NCI-H1105 treated with DMSO at 0.1 percent for 48 hours (cell line): ENCODE measurements at regions not wholly inside any gene's neighbourhood (a gene's known extent, or its start where the extent isn't known, plus 50 kb on each side); places are given as distances from the start of the nearest gene placed in this dataset.
"Not testable (repeated sequence)": the region's sequence is repeated elsewhere in the genome, so short reads cannot be mapped to it uniquely, and the experiment has no call there.

Experiments used
- DNase-seq: peaks from one replicate; lab custom pipeline; 2025; lab: John Stamatoyannopoulos, UW

- DNase-seq = no peak
These were observed 479.4 kb upstream of the CBLB start for GRCh38 chr3:106348139-106348690.

DNA sequence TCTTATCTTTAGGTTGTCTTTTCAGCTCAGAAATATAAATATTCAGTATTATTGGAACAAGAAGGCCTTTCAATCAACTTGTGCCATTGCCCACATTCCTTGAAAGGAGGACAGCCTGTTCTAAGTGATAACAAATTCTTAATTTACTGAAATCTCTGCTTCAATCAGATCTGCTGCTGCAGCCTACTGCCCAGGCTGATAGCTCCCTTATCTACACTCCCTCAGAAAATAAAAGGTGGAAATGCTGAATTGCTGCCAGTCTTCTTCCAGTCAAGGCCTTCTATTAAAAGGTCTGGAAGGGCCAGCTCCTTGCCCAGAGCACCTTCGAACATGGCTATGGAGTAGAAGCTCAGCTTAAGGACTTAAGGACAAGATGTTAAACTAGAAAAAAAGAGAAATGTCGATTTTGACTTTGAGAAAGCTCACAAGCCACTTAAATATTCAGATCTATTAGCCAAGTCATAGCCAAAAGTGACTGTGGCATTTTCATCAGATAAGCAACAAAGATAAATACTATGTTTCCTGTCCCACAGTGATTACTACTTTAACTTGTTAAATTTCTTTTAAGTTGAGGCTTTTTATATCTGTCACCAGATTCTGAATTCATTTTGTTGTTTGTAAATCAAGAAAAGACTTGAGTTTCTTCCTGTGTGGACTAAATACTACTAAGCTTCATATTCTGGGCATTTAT lies 480.5 kb upstream of the CBLB start:
- no peak for DNase-seq

DNA sequence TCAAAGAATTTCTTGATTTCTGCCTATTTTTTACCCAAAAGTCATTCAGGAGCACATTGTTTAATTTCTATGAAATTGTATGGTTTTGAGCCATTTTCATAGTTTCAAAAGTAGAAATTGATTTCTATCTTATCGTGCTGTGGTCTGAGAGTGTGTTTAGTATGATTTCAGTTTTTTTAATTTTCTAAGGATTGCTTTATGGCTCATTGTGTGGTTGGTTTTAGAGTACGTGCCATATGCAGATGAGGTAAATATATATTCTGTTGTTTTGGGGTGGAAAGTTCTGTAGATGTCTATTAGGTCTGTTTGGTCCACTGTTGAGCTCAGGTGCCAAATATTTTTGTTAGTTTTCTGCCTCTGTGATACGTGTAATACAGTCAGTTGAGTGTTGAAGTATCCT lies 487.1 kb upstream of the CBLB start:
- DNase-seq = no peak

DNA sequence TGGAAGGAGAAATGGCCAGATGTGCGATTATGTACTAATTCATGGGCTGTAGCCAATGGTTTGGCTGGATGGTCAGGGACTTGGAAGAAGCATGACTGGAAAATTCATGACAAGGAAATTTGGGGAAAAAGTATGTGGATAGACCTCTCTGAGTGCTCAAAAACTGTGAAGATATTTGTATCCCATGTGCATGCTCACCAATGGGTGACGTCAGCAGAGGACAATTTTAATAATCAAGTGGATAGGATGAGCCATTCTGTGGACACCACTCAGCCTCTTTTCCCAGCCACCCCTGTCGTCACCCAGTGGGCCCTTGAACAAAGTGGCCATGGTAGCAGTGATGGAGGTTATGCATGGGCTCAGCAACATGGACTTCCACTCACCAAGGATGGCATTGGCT lies 490.9 kb upstream of the CBLB start:
- no peak for DNase-seq

GRCh38 chr3:106360901-106361300 lies 492.1 kb upstream of the CBLB start:
- DNase-seq = not testable (repeated sequence)

GRCh38 chr3:106364477-106364876 lies 495.7 kb upstream of the CBLB start:
- DNase-seq = no peak

DNA sequence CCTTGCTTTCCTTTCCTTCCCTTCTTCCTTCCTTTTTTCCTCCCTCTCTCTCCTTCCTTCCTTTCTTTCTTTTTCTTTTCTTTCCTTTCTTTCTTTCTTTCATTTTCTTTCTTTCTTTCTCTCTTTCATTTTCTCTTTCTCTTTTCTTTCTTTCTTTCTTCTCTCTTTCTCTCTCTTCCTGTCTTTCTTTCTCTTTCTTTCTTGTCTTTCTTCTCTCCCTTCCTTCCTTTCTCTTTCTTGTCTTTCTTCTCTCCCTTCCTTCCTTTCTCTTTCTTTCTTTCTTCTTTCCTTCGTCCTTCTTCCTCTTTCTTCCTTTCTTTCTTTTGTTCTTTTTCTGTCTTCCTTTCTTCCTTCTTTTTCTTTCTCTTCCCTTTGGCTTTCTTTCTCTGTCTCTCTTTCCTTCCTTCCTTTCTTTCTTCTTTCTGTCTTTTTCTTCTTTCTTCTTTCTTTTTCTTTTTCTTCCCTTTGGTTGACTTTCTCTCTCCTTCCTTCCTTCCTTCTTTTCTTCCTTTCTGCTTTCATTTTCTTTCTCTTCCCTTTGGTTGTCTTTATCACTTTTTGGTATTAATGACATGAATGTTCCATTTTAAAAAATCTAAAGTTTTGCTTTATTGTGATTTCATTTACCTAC lies 496.4 kb upstream of the CBLB start:
- no peak for DNase-seq

- no peak for DNase-seq
These were observed 497.5 kb upstream of the CBLB start for GRCh38 chr3:106366352-106366751.

DNA sequence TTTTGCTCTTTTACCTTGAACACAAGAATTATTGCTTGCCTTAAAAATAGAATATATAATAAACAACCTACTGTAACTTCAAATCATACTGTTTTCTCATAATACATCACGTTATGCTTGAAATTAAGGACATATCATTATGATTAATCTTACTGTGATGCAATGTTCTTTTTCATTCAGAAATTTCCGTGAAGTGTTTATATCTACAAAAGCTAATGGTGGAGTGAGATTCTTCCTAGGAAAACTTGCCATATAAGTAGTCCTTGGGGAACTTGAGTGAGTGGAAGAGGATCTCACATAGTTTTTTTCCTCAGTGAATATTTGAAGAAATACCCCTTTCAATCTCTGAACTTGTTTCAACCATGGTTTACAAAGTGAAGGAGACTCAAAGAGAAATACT lies 498.7 kb upstream of the CBLB start:
- no peak for DNase-seq

GRCh38 chr3:106371221-106371970 lies 502.6 kb upstream of the CBLB start:
- DNase-seq = no peak

- DNase-seq = no peak
These were observed 503.4 kb upstream of the CBLB start for GRCh38 chr3:106371971-106372805.

- DNase-seq = no peak
These were observed 504.0 kb upstream of the CBLB start for GRCh38 chr3:106372806-106373190.

DNA sequence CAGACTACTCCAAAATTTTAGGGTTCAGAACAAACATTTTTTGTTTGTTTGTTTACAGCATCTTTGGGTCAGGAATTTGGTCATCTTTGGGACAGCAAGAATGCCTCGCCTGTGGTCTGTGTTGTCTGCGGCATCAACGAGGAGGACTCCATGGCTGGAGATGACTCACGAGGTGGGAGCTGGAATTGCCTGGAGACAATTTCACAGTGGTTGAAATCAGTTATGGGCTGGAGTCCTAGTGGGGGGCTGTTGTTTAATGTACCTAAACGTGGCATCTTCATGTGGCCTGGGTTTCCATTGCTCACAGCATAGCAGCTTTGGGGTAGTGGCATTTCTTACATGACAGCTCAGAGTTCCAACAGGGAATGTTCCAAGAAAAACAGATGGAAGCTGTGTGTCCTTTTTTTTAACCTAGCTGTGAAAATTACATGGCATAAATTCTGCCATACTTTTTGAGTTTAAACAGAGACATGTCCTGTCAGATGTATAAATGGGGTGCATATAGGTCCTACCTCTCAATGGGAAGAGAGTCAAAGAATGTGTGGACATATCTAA lies 507.3 kb upstream of the CBLB start:
- no peak for DNase-seq

GRCh38 chr3:106379251-106379750 lies 510.5 kb upstream of the CBLB start:
- DNase-seq = no peak

GRCh38 chr3:106380232-106380631 lies 511.4 kb upstream of the CBLB start:
- peak; percentile 52 for DNase-seq

DNA sequence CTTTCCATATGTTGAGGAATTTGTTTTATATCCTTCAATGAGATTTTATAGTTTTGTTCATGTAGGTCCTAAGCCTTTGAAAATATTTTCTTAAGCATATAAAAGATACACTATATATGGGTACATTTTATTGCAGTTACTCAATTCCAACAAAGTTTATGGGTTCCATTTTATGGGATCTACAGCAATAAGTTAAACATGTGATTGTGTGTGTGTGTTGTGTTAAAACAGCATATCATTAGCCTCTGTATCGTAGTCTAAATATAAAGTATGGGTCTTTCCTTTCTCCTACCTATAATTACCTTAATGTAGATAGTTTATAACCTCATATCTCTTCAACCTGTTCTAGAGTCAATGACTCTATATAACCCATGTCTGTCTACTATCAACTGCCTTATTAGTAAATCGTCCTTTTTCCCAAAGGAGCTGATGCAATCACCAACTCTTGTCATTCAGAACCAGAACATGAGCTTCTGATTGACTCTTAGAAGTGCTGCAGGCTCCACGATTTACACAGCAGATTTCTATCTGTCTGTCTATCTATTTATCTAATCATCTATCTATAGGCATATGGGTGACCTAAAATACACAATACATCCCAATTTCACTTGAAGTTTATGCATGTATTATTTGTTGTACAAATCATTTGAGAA lies 512.6 kb upstream of the CBLB start:
- DNase-seq = peak; percentile 80

DNA sequence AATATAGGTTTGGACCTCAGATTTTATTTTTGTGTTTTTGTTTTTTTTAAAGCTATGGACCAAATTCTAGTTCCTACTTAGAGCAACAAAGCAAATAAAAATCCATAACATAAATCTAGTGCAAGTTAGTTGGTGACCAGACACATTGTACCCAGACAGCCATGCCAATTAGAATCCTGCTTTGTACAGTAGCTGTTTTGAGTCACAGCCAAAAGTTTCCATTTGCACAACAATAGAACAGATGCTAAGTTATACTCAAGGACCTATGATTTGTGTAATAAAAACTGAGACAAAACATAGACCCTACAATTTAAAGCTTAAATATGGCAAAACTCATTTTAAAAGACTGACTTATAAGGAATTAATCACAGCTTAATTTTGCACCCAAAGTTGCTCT lies 513.1 kb upstream of the CBLB start:
- DNase-seq = peak; percentile 97

DNA sequence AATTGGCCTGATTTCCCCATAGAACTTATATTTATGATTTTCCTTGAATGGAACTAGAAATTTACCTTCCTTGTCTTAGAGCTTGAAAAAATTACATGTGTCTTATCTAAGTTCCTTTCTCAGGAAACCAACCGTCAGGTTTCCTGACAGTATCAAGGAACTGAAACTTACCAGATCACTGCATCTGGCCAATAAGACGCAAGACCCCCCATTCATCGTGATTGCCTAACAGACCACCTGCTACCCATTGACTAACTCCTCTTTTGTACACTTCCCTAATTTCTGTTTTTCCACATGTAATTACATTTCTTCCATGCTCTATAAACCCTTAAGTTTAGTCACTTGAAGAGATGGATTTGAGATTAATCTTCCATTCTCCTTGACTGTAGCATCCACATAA lies 517.2 kb upstream of the CBLB start:
- no peak for DNase-seq

GRCh38 chr3:106392915-106393314 lies 524.1 kb upstream of the CBLB start:
- DNase-seq = no peak

- no peak for DNase-seq
These were observed 528.2 kb upstream of the CBLB start for GRCh38 chr3:106397006-106397405.
